ENCODE measurements at regions not wholly inside any gene's neighbourhood (a gene's known extent, or its start where the extent isn't known, plus 50 kb on each side); places are given as distances from the start of the nearest gene placed in this dataset.

GRCh38 chr13:40304391-40304790 lies 362.1 kb downstream of the FOXO1 start:
- no peak for TF ChIP-seq CTCF (IDR thresholded peaks at IDR 0.05; ENCODE audit: insufficient read depth, low read length, poor library complexity, severe bottlenecking)
- no peak for TF ChIP-seq EZH2phosphoT487 (conservative IDR thresholded peaks at IDR 0.05; ENCODE audit: low read length)

All from SU-DHL-6 (cell line).